ENCODE measurements at regions not wholly inside any gene's neighbourhood (a gene's known extent, or its start where the extent isn't known, plus 50 kb on each side); places are given as distances from the start of the nearest gene placed in this dataset.
"Not testable (repeated sequence)": the region's sequence is repeated elsewhere in the genome, so short reads cannot be mapped to it uniquely, and the experiment has no call there.

GRCh38 chr2:91766349-91767048 lies 3075.0 kb downstream of the RPIA start:
- no CpG with 5 or more reads among the region's 9 CpGs for WGBS, 2 experiments (ENCODE audit: extremely low coverage in 2 of 2, insufficient read length in 1 of 2)
- H3K4me3 ChIP-seq (ENCODE audit: insufficient read depth, low read depth, low read length); H3K4me1 ChIP-seq (ENCODE audit: control insufficient read depth, insufficient read depth, low read length); H3K9ac ChIP-seq (ENCODE audit: low read depth, low read length); POLR2A ChIA-PET (ENCODE audit: unreplicated experiment); H4K8ac ChIP-seq (ENCODE audit: low read depth in 2 of 2, low read length in 2 of 2); H2BK5ac ChIP-seq (ENCODE audit: low read depth, low read length, poor library complexity, severe bottlenecking); H2BK15ac ChIP-seq (ENCODE audit: low read depth, low read length); BruUV-seq (replicated peaks); H4K91ac ChIP-seq (ENCODE audit: insufficient read depth, low read depth, low read length); H2AK9ac ChIP-seq (replicated peaks; ENCODE audit: low read depth, low read length, poor library complexity); H3K9me3 ChIP-seq (ENCODE audit: control insufficient read depth, insufficient read depth, low read length); dilution Hi-C loops (cut with HindIII; ENCODE audit: low sequenced_read_pairs, unreplicated experiment); H3K79me1 ChIP-seq (ENCODE audit: low read depth in 1 of 2, low read length in 2 of 2); H3K36me3 ChIP-seq (ENCODE audit: control insufficient read depth, insufficient read depth, low read length); intact Hi-C loops (cut with micrococcal nuclease); H3K18ac ChIP-seq (ENCODE audit: low read depth, low read length); H3K4ac ChIP-seq (ENCODE audit: low read depth, low read length); H3K27me3 ChIP-seq (ENCODE audit: control insufficient read depth, insufficient read depth, low read length); H4K5ac ChIP-seq (ENCODE audit: low read depth, low read length); H3K23ac ChIP-seq (ENCODE audit: low read depth, low read length); H4K20me1 ChIP-seq (ENCODE audit: insufficient read depth, low read length); H2BK20ac ChIP-seq (ENCODE audit: low read depth, low read length); H3K9me1 ChIP-seq (ENCODE audit: insufficient read depth, low read length); H3K14ac ChIP-seq (replicated peaks; ENCODE audit: low read depth, low read length); H2AK5ac ChIP-seq (ENCODE audit: low read depth, low read length); H3K56ac ChIP-seq (ENCODE audit: extremely low read depth, insufficient read depth, low read length); in situ Hi-C loops (cut with MboI; ENCODE audit: low sequenced_read_pairs); CTCF ChIA-PET; H2BK120ac ChIP-seq (ENCODE audit: low read depth, low read length); H3K4me2 ChIP-seq (ENCODE audit: low read depth, low read length); H3K27ac ChIP-seq (ENCODE audit: insufficient read depth, low read length); H2AFZ ChIP-seq (replicated peaks; ENCODE audit: low read length, poor library complexity): not testable (repeated sequence)
- DNase-seq (peak; percentile 54), ATAC-seq (ENCODE audit: low read depth) (peak; percentile 83)
- TF ChIP-seq FOS (IDR thresholded peaks at IDR 0.05; ENCODE audit: low read depth, low read length), result peak; percentile 58

DNA sequence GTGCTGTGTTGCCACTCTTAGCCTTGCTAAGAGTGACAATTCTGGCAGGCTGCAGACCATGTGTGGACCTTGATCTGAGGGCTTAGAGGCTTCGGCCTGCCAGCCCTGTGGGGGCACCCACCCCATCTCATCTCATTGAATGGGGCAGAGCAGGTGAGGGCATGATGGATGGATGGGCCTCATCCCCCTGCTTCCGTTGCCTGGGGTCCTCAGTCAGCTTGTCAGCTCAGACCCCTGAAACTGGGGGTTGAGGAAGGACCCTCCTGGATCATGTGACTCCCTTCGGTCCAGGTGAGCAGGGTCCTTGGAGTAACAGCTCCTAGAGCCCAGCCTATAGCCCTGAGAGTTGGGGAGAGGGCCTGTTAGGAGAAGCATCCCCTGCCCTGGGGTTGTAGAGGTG lies 3076.8 kb downstream of the RPIA start:
- H2AFZ ChIP-seq (replicated peaks; ENCODE audit: low read length, poor library complexity); H3K4me2 ChIP-seq (ENCODE audit: low read depth, low read length); H2AK9ac ChIP-seq (replicated peaks; ENCODE audit: low read depth, low read length, poor library complexity); H4K8ac ChIP-seq (ENCODE audit: low read depth in 2 of 2, low read length in 2 of 2); H3K23ac ChIP-seq (ENCODE audit: low read depth, low read length); H3K9me1 ChIP-seq (ENCODE audit: insufficient read depth, low read length); DNase-seq; H3K79me1 ChIP-seq (ENCODE audit: low read depth in 1 of 2, low read length in 2 of 2); H3K18ac ChIP-seq (ENCODE audit: low read depth, low read length); H3K14ac ChIP-seq (replicated peaks; ENCODE audit: low read depth, low read length); POLR2A ChIA-PET (ENCODE audit: unreplicated experiment); H4K5ac ChIP-seq (ENCODE audit: low read depth, low read length); H3K27me3 ChIP-seq (ENCODE audit: control insufficient read depth, insufficient read depth, low read length); H3K9ac ChIP-seq (ENCODE audit: low read depth, low read length); intact Hi-C loops (cut with micrococcal nuclease); H2BK5ac ChIP-seq (ENCODE audit: low read depth, low read length, poor library complexity, severe bottlenecking); H3K36me3 ChIP-seq (ENCODE audit: control insufficient read depth, insufficient read depth, low read length); dilution Hi-C loops (cut with HindIII; ENCODE audit: low sequenced_read_pairs, unreplicated experiment); H2BK20ac ChIP-seq (ENCODE audit: low read depth, low read length); ATAC-seq (ENCODE audit: low read depth); H3K4ac ChIP-seq (ENCODE audit: low read depth, low read length); H4K91ac ChIP-seq (ENCODE audit: insufficient read depth, low read depth, low read length); H3K4me1 ChIP-seq (ENCODE audit: control insufficient read depth, insufficient read depth, low read length); BruUV-seq (replicated peaks); H2BK120ac ChIP-seq (ENCODE audit: low read depth, low read length); H2BK15ac ChIP-seq (ENCODE audit: low read depth, low read length); CTCF ChIA-PET; H2AK5ac ChIP-seq (ENCODE audit: low read depth, low read length); H3K27ac ChIP-seq (ENCODE audit: insufficient read depth, low read length); H3K9me3 ChIP-seq (ENCODE audit: control insufficient read depth, insufficient read depth, low read length); H3K56ac ChIP-seq (ENCODE audit: extremely low read depth, insufficient read depth, low read length); in situ Hi-C loops (cut with MboI; ENCODE audit: low sequenced_read_pairs); H4K20me1 ChIP-seq (ENCODE audit: insufficient read depth, low read length); H3K4me3 ChIP-seq (ENCODE audit: insufficient read depth, low read depth, low read length): not testable (repeated sequence)
- WGBS, 2 experiments (ENCODE audit: extremely low coverage in 2 of 2, insufficient read length in 1 of 2), result 60% methylated on average over 1 of the region's 3 CpGs; no CpG with 5 or more reads in 1 of the 2 experiments

Measured in IMR-90 (cell line).